Right atrium auricular region (tissue), 2 donors: ENCODE measurements at regions not wholly inside any gene's neighbourhood (a gene's known extent, or its start where the extent isn't known, plus 50 kb on each side); places are given as distances from the start of the nearest gene placed in this dataset.

Experiments
- DNase-seq: peaks from one replicate; pipeline ENCODE4 v3.0.0-alpha.2; 2019; ENCODE audit warnings: low spot score
- H3K27ac ChIP-seq, 2 donors: fragments of 200-600 bp; sonication (generic); 1 replicate in 1 of 2; 2 replicates in 1 of 2; pipeline ENCODE4 v1.5.1; 2016 to 2019
- H3K27me3 ChIP-seq, 2 donors: fragments of 200-600 bp; sonication (generic); one replicate each; pipeline versions ENCODE4 v1.5.1 to v1.6.0; 2017 to 2019
- H3K36me3 ChIP-seq: fragments of 200-600 bp; sonication (generic); one replicate; pipeline ENCODE4 v1.5.1; 2016
- H3K4me1 ChIP-seq, 2 donors: fragments of 200-600 bp; sonication (generic); one replicate each; pipeline versions ENCODE4 v1.5.1 to v1.6.0; 2017 to 2019
- H3K4me3 ChIP-seq, 2 donors: fragments of 200-600 bp; sonication (generic); 1 replicate in 1 of 2; 2 replicates in 1 of 2; pipeline ENCODE4 v1.5.1; 2017 to 2019; ENCODE audit warnings: mild to moderate bottlenecking in 1 of 2, moderate library complexity in 1 of 2
- H3K9me3 ChIP-seq, 2 donors: fragments of 200-600 bp; sonication (generic); one replicate each; pipeline ENCODE4 v1.5.1; 2019
- CTCF ChIP-seq, 2 donors: fragments of 200-600 bp; sonication (generic); IDR thresholded peaks; one replicate each; pipeline ENCODE4 v1.5.1; 2019; ENCODE audit warnings: antibody characterized with exemption in 2 of 2

- DNase-seq = no peak
- Histone ChIP-seq H3K9me3 (peaks cover 0 to 8% of the 10 kb centered on the region in 2 donors), H3K27me3 (no peaks in the 10 kb centered on the region), H3K4me3 (no peak overlapping the region), H3K27ac (no peak overlapping the region), H3K36me3 (no peaks in the 10 kb centered on the region), H3K4me1 (no peaks in the 10 kb centered on the region)
- TF ChIP-seq CTCF (IDR thresholded peaks at IDR 0.05) = no peak
Observed at GRCh38 chr18:77572537-77572936, 322.9 kb downstream of the GALR1 start.

- Histone ChIP-seq H3K4me3 (no peak overlapping the region), H3K4me1 (no peaks in the 10 kb centered on the region), H3K27me3 (no peaks in the 10 kb centered on the region), H3K9me3 (peaks cover 0 to 7% of the 10 kb centered on the region in 2 donors), H3K36me3 (no peaks in the 10 kb centered on the region), H3K27ac (no peak overlapping the region)
- TF ChIP-seq CTCF (IDR thresholded peaks at IDR 0.05) = no peak
- DNase-seq = no peak
Observed at GRCh38 chr18:77573571-77573970, 323.9 kb downstream of the GALR1 start.

GRCh38 chr18:77590943-77591515 lies 341.4 kb downstream of the GALR1 start:
- H3K36me3 ChIP-seq = no peaks in the 10 kb centered on the region
- H3K27me3 ChIP-seq = no peaks in the 10 kb centered on the region
- H3K4me3 ChIP-seq = no peak overlapping the region
- DNase-seq = no peak
- TF ChIP-seq CTCF (IDR thresholded peaks at IDR 0.05) = no peak
- no peak overlapping the region for H3K27ac ChIP-seq
- no peaks in the 10 kb centered on the region for H3K9me3 ChIP-seq
- no peaks in the 10 kb centered on the region for H3K4me1 ChIP-seq

GRCh38 chr18:77597726-77598125 lies 348.1 kb downstream of the GALR1 start:
- Histone ChIP-seq H3K27me3 (no peaks in the 10 kb centered on the region), H3K4me1 (no peaks in the 10 kb centered on the region), H3K9me3 (no peaks in the 10 kb centered on the region), H3K27ac (no peak overlapping the region), H3K4me3 (no peak overlapping the region), H3K36me3 (no peaks in the 10 kb centered on the region)
- no peak for TF ChIP-seq CTCF (IDR thresholded peaks at IDR 0.05)
- no peak for DNase-seq

GRCh38 chr18:77600674-77601073 lies 351.0 kb downstream of the GALR1 start:
- no peaks in the 10 kb centered on the region for H3K36me3 ChIP-seq
- H3K4me3 ChIP-seq = no peak overlapping the region
- H3K9me3 ChIP-seq = no peaks in the 10 kb centered on the region
- no peaks in the 10 kb centered on the region for H3K4me1 ChIP-seq
- H3K27me3 ChIP-seq = no peaks in the 10 kb centered on the region
- DNase-seq = no peak
- TF ChIP-seq CTCF (IDR thresholded peaks at IDR 0.05) = no peak
- H3K27ac ChIP-seq = no peak overlapping the region

- Histone ChIP-seq H3K36me3 (no peaks in the 10 kb centered on the region), H3K4me1 (no peaks in the 10 kb centered on the region), H3K9me3 (no peaks in the 10 kb centered on the region), H3K27ac (no peak overlapping the region), H3K4me3 (no peak overlapping the region), H3K27me3 (no peaks in the 10 kb centered on the region)
- DNase-seq = no peak
- no peak for TF ChIP-seq CTCF (IDR thresholded peaks at IDR 0.05)
Observed at GRCh38 chr18:77601567-77601966, 351.9 kb downstream of the GALR1 start.
